Uterus (tissue), 2 donors: ENCODE measurements at regions not wholly inside any gene's neighbourhood (a gene's known extent, or its start where the extent isn't known, plus 50 kb on each side); places are given as distances from the start of the nearest gene placed in this dataset.

ENCODE experiments used
- POLR2A ChIP-seq, 2 donors: fragments of 450-650 bp; IDR thresholded peaks; one replicate each; pipeline ENCODE4 v1.6.1; 2016; ENCODE audit warnings: antibody characterized with exemption in 2 of 2, mild to moderate bottlenecking in 1 of 2, moderate library complexity in 1 of 2
- TF ChIP-seq, protein P1 (sequence below), 4 experiments: fragments of 200-600 bp in 2 of 4; fragments of 450-650 bp in 2 of 4; sonication (generic) in 2 of 4; IDR thresholded peaks; one replicate each; pipeline ENCODE4 v1.5.1; 2016 to 2019; ENCODE audit warnings: antibody characterized with exemption in 4 of 4, mild to moderate bottlenecking in 2 of 4, moderate library complexity in 1 of 4

DNA sequence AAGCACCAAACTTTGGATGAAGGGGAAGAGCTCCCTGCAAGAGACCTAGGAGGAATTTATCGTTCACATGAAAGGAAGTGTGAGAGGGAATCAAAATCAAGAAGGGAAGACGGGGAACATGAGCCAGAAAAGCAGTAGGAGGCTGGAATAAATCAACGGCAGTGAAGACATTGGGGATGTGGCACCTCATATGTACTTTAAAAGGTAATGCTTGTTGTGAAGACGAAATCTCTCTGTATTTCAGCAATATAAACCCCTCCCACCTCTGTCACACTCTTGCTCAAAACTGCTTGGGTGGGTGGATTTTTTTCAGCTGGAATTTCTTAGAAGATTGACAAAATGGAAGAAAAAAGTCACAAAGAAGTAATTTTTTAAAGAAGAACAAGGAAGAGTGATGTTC, 243.5 kb downstream of the BUD13 start:
- TF ChIP-seq, protein P1, sequence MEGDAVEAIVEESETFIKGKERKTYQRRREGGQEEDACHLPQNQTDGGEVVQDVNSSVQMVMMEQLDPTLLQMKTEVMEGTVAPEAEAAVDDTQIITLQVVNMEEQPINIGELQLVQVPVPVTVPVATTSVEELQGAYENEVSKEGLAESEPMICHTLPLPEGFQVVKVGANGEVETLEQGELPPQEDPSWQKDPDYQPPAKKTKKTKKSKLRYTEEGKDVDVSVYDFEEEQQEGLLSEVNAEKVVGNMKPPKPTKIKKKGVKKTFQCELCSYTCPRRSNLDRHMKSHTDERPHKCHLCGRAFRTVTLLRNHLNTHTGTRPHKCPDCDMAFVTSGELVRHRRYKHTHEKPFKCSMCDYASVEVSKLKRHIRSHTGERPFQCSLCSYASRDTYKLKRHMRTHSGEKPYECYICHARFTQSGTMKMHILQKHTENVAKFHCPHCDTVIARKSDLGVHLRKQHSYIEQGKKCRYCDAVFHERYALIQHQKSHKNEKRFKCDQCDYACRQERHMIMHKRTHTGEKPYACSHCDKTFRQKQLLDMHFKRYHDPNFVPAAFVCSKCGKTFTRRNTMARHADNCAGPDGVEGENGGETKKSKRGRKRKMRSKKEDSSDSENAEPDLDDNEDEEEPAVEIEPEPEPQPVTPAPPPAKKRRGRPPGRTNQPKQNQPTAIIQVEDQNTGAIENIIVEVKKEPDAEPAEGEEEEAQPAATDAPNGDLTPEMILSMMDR (IDR thresholded peaks at IDR 0.05) = no peak
- no peak for TF ChIP-seq POLR2A (IDR thresholded peaks at IDR 0.05)
